Natural killer cell (primary cell): ENCODE measurements at regions not wholly inside any gene's neighbourhood (a gene's known extent, or its start where the extent isn't known, plus 50 kb on each side); places are given as distances from the start of the nearest gene placed in this dataset.

ENCODE experiments used
- ATAC-seq, 3 donors: fragments of 150-1000 bp in 2 of 3; fragments of 200-7000 bp in 1 of 3; cut with Tn5 transposase; 1 replicate in 1 of 3; 2 replicates in 2 of 3; pipeline ENCODE4 v1.10.0; 2021; ENCODE audit warnings: mild to moderate bottlenecking in 2 of 3, moderate library complexity in 2 of 3
- DNase-seq, 2 donors: peaks; one replicate each; pipeline versions ENCODE4 v3.0.0 to v3.0.0-alpha.2; 2013 to 2021; ENCODE audit warnings: mixed read lengths in 1 of 2
- H3K27ac ChIP-seq: one replicate; pipeline ENCODE4 v1.5.1; 2013; ENCODE audit warnings: mild to moderate bottlenecking, low read length
- H3K27me3 ChIP-seq: one replicate; pipeline ENCODE4 v1.6.1; 2013; ENCODE audit warnings: low read length; ENCODE audit not compliant: control insufficient read depth, insufficient read depth
- H3K36me3 ChIP-seq: one replicate; pipeline ENCODE4 v1.6.1; 2013; ENCODE audit warnings: low read length; ENCODE audit not compliant: control insufficient read depth, insufficient read depth
- H3K4me1 ChIP-seq: one replicate; pipeline ENCODE4 v1.6.1; 2013; ENCODE audit warnings: low read length; ENCODE audit not compliant: control insufficient read depth, insufficient read depth
- H3K4me3 ChIP-seq: one replicate; pipeline ENCODE4 v1.5.1; 2013; ENCODE audit warnings: low read length
- H3K9me3 ChIP-seq: one replicate; pipeline ENCODE4 v1.6.1; 2013; ENCODE audit warnings: low read length; ENCODE audit not compliant: control insufficient read depth, insufficient read depth
- H3K27ac Mint-ChIP-seq, 2 donors: one replicate each; pipeline ENCODE4 v1.8.0; 2022; ENCODE audit warnings: mild to moderate bottlenecking in 2 of 2, mixed read lengths in 2 of 2, moderate library complexity in 1 of 2
- H3K27me3 Mint-ChIP-seq, 2 donors: one replicate each; pipeline ENCODE4 v1.8.0; 2022; ENCODE audit warnings: low read depth in 2 of 2, mixed read lengths in 2 of 2
- H3K36me3 Mint-ChIP-seq: one replicate; pipeline ENCODE4 v1.8.0; 2022; ENCODE audit warnings: mixed read lengths
- H3K4me1 Mint-ChIP-seq, 2 donors: one replicate each; pipeline ENCODE4 v1.8.0; 2022; ENCODE audit warnings: mixed read lengths in 2 of 2
- H3K4me3 Mint-ChIP-seq: one replicate; pipeline ENCODE4 v1.8.0; 2022; ENCODE audit warnings: mild to moderate bottlenecking, moderate library complexity, mixed read lengths
- H3K9me3 Mint-ChIP-seq, 2 donors: one replicate each; pipeline ENCODE4 v1.8.0; 2022; ENCODE audit warnings: mixed read lengths in 2 of 2
- CTCF ChIP-seq: fragments of 200-600 bp; IDR thresholded peaks from one replicate; pipeline ENCODE4 v1.8.0; 2022; ENCODE audit warnings: antibody characterized with exemption
- WGBS: methylation state at CpG from one replicate; pipeline ENCODE4 v1.1.7; 2013; ENCODE audit warnings: missing lambda C conversion rate; ENCODE audit not compliant: insufficient coverage; 5-methylcytosine and 5-hydroxymethylcytosine counted together
- intact Hi-C: fragments of 100-400 bp; cut with micrococcal nuclease; formaldehyde crosslinking; loops from one replicate; pipeline ENCODE4 v1.14.2; 2022

- Histone ChIP-seq H3K27me3 (no peaks in the 10 kb centered on the region), H3K36me3 (no peaks in the 10 kb centered on the region), H3K27ac (no peak overlapping the region), H3K4me1 (no peaks in the 10 kb centered on the region), H3K4me3 (no peak overlapping the region), H3K9me3 (no peaks in the 10 kb centered on the region)
- Mint-ChIP-seq H3K27me3 (no peaks in the 10 kb centered on the region), H3K4me3 (no peak overlapping the region), H3K27ac (no peak overlapping the region), H3K9me3 (no peaks in the 10 kb centered on the region), H3K4me1 (no peaks in the 10 kb centered on the region), H3K36me3 (no peaks in the 10 kb centered on the region)
- intact Hi-C loops: no loop called here
- TF ChIP-seq CTCF: no peak
- no peak for ATAC-seq
- 82% methylated on average over 1 of the region's 1 CpG for WGBS
- DNase-seq: no peak
Observed at GRCh38 chrX:20372533-20372932, 105.8 kb upstream of the RPS6KA3 start.

- H3K36me3 ChIP-seq: no peaks in the 10 kb centered on the region
- intact Hi-C loops: no loop called here
- 83% methylated on average over 1 of the region's 3 CpGs for WGBS
- no peak for TF ChIP-seq CTCF
- no peaks in the 10 kb centered on the region for H3K27me3 ChIP-seq
- Mint-ChIP-seq H3K36me3 (no peaks in the 10 kb centered on the region), H3K4me3 (no peak overlapping the region), H3K4me1 (no peaks in the 10 kb centered on the region), H3K27ac (no peak overlapping the region), H3K9me3 (no peaks in the 10 kb centered on the region), H3K27me3 (peaks cover 0 to 2% of the 10 kb centered on the region in 2 donors)
- DNase-seq: no peak
- H3K27ac ChIP-seq: no peak overlapping the region
- no peaks in the 10 kb centered on the region for H3K9me3 ChIP-seq
- no peak overlapping the region for H3K4me3 ChIP-seq
- ATAC-seq: no peak
- H3K4me1 ChIP-seq: no peaks in the 10 kb centered on the region
Observed at GRCh38 chrX:20369468-20369867, 102.8 kb upstream of the RPS6KA3 start.

GRCh38 chrX:20364238-20364637 is 97.5 kb upstream of the RPS6KA3 start:
- Mint-ChIP-seq H3K36me3 (no peaks in the 10 kb centered on the region), H3K4me3 (no peak overlapping the region), H3K27me3 (peaks cover 6 to 29% of the 10 kb centered on the region in 2 donors), H3K9me3 (no peaks in the 10 kb centered on the region), H3K4me1 (peaks cover 0 to 5% of the 10 kb centered on the region in 2 donors), H3K27ac (no peak overlapping the region)
- no peak overlapping the region for H3K4me3 ChIP-seq
- WGBS: no CpG with 5 or more reads among the region's 4 CpGs
- no peak for DNase-seq
- no peaks in the 10 kb centered on the region for H3K27me3 ChIP-seq
- H3K27ac ChIP-seq: no peak overlapping the region
- intact Hi-C loops: no loop called here
- TF ChIP-seq CTCF: no peak
- no peaks in the 10 kb centered on the region for H3K36me3 ChIP-seq
- no peaks in the 10 kb centered on the region for H3K4me1 ChIP-seq
- no peaks in the 10 kb centered on the region for H3K9me3 ChIP-seq
- no peak for ATAC-seq

DNA sequence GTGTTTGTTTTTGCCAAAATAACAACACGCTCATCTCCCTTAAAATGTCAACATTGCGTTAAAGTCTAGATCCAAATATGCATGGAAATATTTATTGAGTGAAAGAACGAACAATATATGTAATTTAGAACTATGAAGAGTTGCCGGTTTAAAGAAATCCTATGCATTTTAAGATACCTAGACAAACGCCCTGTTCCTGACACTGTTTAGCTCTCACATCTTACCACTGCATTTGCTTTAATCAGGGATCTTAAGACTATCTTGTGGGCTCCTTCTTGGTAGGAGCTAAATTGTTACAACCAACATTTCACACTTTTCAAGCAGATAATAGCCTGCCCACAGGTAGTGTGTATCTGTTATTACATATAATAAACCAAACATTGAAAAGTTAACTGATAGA is 96.6 kb upstream of the RPS6KA3 start:
- Histone ChIP-seq H3K4me1 (no peaks in the 10 kb centered on the region), H3K27me3 (no peaks in the 10 kb centered on the region), H3K27ac (no peak overlapping the region), H3K4me3 (no peak overlapping the region), H3K9me3 (no peaks in the 10 kb centered on the region), H3K36me3 (no peaks in the 10 kb centered on the region)
- intact Hi-C loops: no loop called here
- ATAC-seq (no peak), DNase-seq (no peak)
- Mint-ChIP-seq H3K4me3 (no peak overlapping the region), H3K36me3 (no peaks in the 10 kb centered on the region), H3K4me1 (peaks cover 0 to 5% of the 10 kb centered on the region in 2 donors), H3K9me3 (no peaks in the 10 kb centered on the region), H3K27me3 (peaks cover 9 to 29% of the 10 kb centered on the region in 2 donors), H3K27ac (no peak overlapping the region)
- no peak for TF ChIP-seq CTCF
- no CpG with 5 or more reads among the region's 5 CpGs for WGBS
